ENCODE measurements at regions not wholly inside any gene's neighbourhood (a gene's known extent, or its start where the extent isn't known, plus 50 kb on each side); places are given as distances from the start of the nearest gene placed in this dataset.
"Not testable (repeated sequence)": the region's sequence is repeated elsewhere in the genome, so short reads cannot be mapped to it uniquely, and the experiment has no call there.

- intact Hi-C loops (cut with micrococcal nuclease), result no loop called here
- H3K4me1 Mint-ChIP-seq, result no peaks in the 10 kb centered on the region
- no peaks in the 10 kb centered on the region for H3K36me3 ChIP-seq (replicated peaks in 1 of 2; ENCODE audit: control extremely low read depth in 1 of 2, control insufficient read depth in 1 of 2, extremely low read depth in 1 of 2, insufficient read depth in 2 of 2, low read length in 1 of 2)
- no peak overlapping the region for H3K27ac ChIP-seq (ENCODE audit: low read length in 2 of 2)
- WGBS (ENCODE audit: insufficient coverage), result no CpG with 5 or more reads among the region's 1 CpG
- H2AFZ ChIP-seq (ENCODE audit: insufficient read depth, low read depth, low read length, poor library complexity, severe bottlenecking), result no peak overlapping the region
- no peaks in the 10 kb centered on the region for H3K27me3 Mint-ChIP-seq
- DNase-seq (no peak), ATAC-seq (ENCODE audit: low read depth) (no peak)
- H3K9ac ChIP-seq (ENCODE audit: low read length), result no peak overlapping the region
- H3K4me1 ChIP-seq (ENCODE audit: control insufficient read depth in 2 of 2, insufficient read depth in 2 of 2, low read length in 2 of 2), result no peaks in the 10 kb centered on the region
- no peaks in the 10 kb centered on the region for H3K27me3 ChIP-seq (replicated peaks in 1 of 4; ENCODE audit: control extremely low read depth in 1 of 4, control insufficient read depth in 3 of 4, insufficient read depth in 4 of 4, low read length in 3 of 4)
- no peak overlapping the region for H3K27ac Mint-ChIP-seq
- H3K4me2 ChIP-seq (replicated peaks; ENCODE audit: low read depth, low read length, poor library complexity, severe bottlenecking), result no peak overlapping the region
- no peak for TF ChIP-seq EZH2 (IDR thresholded peaks at IDR 0.05; ENCODE audit: borderline replicate concordance, insufficient read depth, low read depth, low read length, poor library complexity, severe bottlenecking)
- TF ChIP-seq CTCF (IDR thresholded peaks at IDR 0.05), result no peak
- no peak overlapping the region for H3K4me3 Mint-ChIP-seq
- H3K9me3 Mint-ChIP-seq (ENCODE audit: insufficient read depth), result no peaks in the 10 kb centered on the region
- no peaks in the 10 kb centered on the region for H3K79me2 ChIP-seq (ENCODE audit: control insufficient read depth, insufficient read depth, low read length)
- no peaks in the 10 kb centered on the region for H4K20me1 ChIP-seq (ENCODE audit: control insufficient read depth, insufficient read depth, low read length, poor library complexity, severe bottlenecking)
- no peak overlapping the region for H3K4me3 ChIP-seq (ENCODE audit: control extremely low read depth in 1 of 5, extremely low read depth in 1 of 5, insufficient read depth in 1 of 5, low read depth in 2 of 5, low read length in 4 of 5)
- ChIA-PET CTCF (no interaction called here), POLR2A (no interaction called here)
- H3K9me3 ChIP-seq (ENCODE audit: control extremely low read depth in 1 of 3, control insufficient read depth in 2 of 3, insufficient read depth in 1 of 3, low read length in 2 of 3), result no peaks in the 10 kb centered on the region
Observed at GRCh38 chr2:126288362-126288761, 367.6 kb upstream of the GYPC start.

- H3K4me3 ChIP-seq (ENCODE audit: control extremely low read depth in 1 of 5, extremely low read depth in 1 of 5, insufficient read depth in 1 of 5, low read depth in 2 of 5, low read length in 4 of 5); H2AFZ ChIP-seq (ENCODE audit: insufficient read depth, low read depth, low read length, poor library complexity, severe bottlenecking); H3K4me3 Mint-ChIP-seq; ATAC-seq (ENCODE audit: low read depth); H3K36me3 ChIP-seq (replicated peaks in 1 of 2; ENCODE audit: control extremely low read depth in 1 of 2, control insufficient read depth in 1 of 2, extremely low read depth in 1 of 2, insufficient read depth in 2 of 2, low read length in 1 of 2); intact Hi-C loops (cut with micrococcal nuclease); H3K27ac Mint-ChIP-seq; H3K9ac ChIP-seq (ENCODE audit: low read length); H3K4me1 Mint-ChIP-seq; H3K27ac ChIP-seq (ENCODE audit: low read length in 2 of 2); H3K9me3 ChIP-seq (ENCODE audit: control extremely low read depth in 1 of 3, control insufficient read depth in 2 of 3, insufficient read depth in 1 of 3, low read length in 2 of 3); H3K27me3 ChIP-seq (replicated peaks in 1 of 4; ENCODE audit: control extremely low read depth in 1 of 4, control insufficient read depth in 3 of 4, insufficient read depth in 4 of 4, low read length in 3 of 4); H3K79me2 ChIP-seq (ENCODE audit: control insufficient read depth, insufficient read depth, low read length); CTCF ChIA-PET; H3K9me3 Mint-ChIP-seq (ENCODE audit: insufficient read depth); H3K27me3 Mint-ChIP-seq; H3K4me1 ChIP-seq (ENCODE audit: control insufficient read depth in 2 of 2, insufficient read depth in 2 of 2, low read length in 2 of 2); POLR2A ChIA-PET; H4K20me1 ChIP-seq (ENCODE audit: control insufficient read depth, insufficient read depth, low read length, poor library complexity, severe bottlenecking); DNase-seq; H3K4me2 ChIP-seq (replicated peaks; ENCODE audit: low read depth, low read length, poor library complexity, severe bottlenecking): not testable (repeated sequence)
- no CpG with 5 or more reads among the region's 1 CpG for WGBS (ENCODE audit: insufficient coverage)
Observed at GRCh38 chr2:126293962-126294361, 362.0 kb upstream of the GYPC start.
